Stimulated activated CD8-positive, alpha-beta memory T cell treated with anti-CD3 and anti-CD28 coated beads, Interleukin-12 subunit alpha, Interleukin-12 subunit beta, amount 100 ng/mL, for 4 hours (primary cell): ENCODE measurements at regions not wholly inside any gene's neighbourhood (a gene's known extent, or its start where the extent isn't known, plus 50 kb on each side); places are given as distances from the start of the nearest gene placed in this dataset.

Experiments
- DNase-seq: peaks from one replicate; pipeline ENCODE4 v3.0.0-alpha.2; 2020; ENCODE audit warnings: low read depth

GRCh38 chr7:98679741-98680140 is 62.7 kb downstream of the NPTX2 start:
- no peak for DNase-seq

DNA sequence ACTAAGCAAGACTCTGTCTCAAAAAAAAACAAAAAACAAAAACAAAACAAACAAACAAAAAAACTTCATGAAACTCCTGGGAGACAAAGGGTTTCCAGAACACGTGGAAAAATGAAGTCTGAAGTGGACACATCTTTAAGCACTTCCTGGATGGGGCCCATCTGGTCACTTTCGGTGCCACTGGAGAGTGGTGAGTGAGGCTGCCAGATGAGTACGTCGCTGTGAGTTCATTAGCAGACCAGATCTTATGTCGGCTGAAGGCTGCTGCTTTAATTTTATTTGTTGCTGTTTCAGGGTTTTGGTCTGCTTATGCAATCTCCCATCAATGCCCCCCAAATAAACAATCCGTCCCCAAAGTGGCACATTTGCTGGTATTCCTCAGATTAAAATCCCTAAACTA is 64.4 kb downstream of the NPTX2 start:
- DNase-seq = no peak

GRCh38 chr7:98681951-98682350 is 64.9 kb downstream of the NPTX2 start:
- DNase-seq = no peak

DNA sequence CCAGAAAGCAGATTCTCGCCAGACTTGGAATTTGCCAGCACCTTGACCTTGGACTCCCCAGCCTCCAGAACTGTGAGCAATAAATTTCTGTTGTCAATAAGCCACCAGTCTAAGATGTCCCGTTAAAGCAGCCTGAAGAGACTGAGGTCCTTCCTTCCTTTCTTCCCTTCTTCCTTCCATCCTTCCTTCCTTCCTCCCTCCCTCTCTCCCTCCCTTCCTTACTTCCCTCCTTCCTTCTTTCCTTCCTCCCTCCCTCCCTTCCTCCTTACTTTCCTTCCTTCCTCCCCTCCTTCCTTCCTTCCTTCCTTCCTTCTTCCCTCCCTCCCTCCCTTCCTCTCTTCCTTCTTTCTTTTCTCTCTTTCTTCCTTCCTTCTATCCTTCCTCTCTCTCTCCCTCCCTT is 66.4 kb downstream of the NPTX2 start:
- DNase-seq = no peak

- DNase-seq = no peak
These were observed 68.5 kb downstream of the NPTX2 start for GRCh38 chr7:98685541-98685940.

GRCh38 chr7:98686466-98687080 is 69.5 kb downstream of the NPTX2 start:
- no peak for DNase-seq

GRCh38 chr7:98687111-98687751 is 70.1 kb downstream of the NPTX2 start:
- no peak for DNase-seq

- DNase-seq = no peak
These were observed 74.5 kb downstream of the NPTX2 start for GRCh38 chr7:98691619-98692018.

- no peak for DNase-seq
These were observed 80.0 kb downstream of the NPTX2 start for GRCh38 chr7:98697083-98697482.

DNA sequence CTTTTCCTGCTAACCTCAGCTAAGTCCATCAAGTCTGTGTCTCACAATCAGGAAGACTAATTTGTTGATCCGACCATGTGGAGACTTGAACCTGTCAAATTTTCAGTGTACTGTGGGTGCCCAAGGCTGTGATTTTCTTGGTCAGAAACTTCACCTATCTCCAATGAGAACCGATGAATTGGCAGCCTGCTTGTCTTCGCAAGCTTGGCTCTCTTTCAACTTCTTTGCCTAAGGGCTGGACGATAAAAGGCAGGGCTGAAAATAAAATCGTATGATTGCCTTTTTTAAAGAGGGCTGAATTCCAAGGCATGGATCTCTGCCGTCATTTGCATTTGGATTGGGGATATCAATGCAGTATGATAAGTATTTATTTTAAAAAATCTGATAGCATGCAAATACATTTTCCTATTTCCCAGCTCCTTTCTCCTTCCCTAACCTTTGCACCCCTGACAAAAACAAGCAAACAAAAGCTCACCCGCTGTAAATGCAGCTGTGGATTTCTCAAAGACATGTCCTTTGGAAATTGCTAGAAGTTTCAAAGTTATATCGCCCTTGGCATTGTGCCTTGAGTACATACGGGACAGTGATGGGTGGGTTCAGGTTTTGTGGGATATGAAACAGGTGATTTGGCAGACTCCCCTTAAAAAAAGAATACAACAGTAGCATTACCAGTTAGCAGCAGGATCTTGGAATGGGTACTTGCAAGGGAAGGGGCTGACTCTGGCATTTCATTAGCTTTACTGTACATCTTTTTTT is 80.6 kb downstream of the NPTX2 start:
- DNase-seq = no peak

DNA sequence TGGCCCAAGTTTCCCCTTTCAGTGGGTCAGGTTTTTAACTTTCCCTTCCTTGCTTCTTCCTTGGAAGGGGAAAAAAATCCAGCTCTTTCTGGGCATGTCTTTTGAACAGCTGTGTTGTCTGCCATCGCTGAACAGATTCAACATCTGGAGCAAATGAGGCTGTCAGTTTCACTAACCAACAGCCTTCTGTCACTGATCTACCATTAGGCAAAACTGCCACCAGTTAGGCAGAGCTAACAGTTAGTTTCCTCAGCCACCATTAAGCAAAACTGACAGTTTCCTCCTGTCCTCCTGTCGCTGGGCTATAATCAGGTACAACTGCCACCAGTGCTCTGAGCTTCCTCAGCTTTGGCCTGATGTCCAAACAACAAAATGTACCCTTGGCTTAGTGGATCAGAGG is 81.9 kb downstream of the NPTX2 start:
- DNase-seq = no peak

- no peak for DNase-seq
These were observed 83.4 kb downstream of the NPTX2 start for GRCh38 chr7:98700533-98700932.

DNA sequence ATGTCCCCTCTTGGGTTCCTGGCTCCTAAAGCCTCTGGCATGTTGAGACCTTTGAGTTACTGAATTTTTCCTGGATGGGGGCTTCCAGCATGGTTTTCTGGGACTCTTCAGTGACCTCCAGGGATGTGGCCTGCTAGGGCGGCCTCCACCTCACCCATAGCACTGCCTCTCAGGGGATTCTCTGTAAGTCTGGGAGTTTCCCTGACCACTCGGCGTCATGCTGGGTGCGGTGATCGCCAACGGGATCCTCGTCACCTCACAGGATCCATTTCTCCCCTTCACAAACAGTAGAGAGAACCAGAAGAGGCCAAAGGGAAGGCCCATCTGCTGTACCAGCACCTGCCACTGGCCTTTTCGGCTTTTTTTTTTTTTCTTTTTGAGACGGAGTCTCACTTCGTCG is 84.3 kb downstream of the NPTX2 start:
- no peak for DNase-seq

DNA sequence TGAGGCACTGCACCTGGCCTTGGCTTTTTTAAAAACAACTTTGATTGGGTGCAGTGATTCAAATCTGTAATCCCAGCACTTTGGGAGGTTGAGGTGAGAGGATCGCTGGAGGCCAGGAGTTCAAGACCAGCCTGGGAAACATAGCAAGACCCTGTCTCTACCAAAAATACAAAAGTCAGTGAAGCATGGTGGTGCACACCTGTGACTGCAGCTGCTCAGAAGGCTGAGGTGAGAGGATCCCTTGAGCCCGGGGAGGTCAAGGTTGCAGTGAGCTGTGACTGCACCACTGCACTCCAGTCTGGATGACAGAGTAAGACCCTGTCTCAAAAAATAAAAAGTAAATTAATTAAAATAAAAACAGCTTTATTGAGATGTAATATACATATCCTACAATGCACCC is 84.9 kb downstream of the NPTX2 start:
- no peak for DNase-seq

DNA sequence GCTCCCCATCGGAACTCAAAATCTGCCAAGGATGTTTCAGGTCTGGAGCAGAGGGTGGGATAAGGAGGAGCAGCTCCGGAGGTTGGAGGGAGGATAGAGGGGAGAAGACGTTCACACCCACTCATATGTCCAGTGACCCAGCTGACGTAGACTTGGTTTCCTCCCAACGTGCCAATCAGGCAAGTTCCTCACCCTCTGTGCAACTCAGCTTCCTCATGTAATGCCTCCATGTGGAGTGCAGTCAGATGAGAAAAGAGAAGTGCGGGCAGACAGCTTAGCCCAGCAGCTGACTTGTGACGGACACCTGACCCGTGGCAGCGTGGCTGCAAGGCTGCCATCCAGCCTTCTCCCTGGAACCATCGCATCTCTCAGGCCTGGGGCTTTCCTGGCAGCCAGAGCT is 86.8 kb downstream of the NPTX2 start:
- DNase-seq = no peak

GRCh38 chr7:98705626-98706025 is 88.5 kb downstream of the NPTX2 start:
- no peak for DNase-seq

GRCh38 chr7:98707076-98707475 is 90.0 kb downstream of the NPTX2 start:
- DNase-seq = no peak

DNA sequence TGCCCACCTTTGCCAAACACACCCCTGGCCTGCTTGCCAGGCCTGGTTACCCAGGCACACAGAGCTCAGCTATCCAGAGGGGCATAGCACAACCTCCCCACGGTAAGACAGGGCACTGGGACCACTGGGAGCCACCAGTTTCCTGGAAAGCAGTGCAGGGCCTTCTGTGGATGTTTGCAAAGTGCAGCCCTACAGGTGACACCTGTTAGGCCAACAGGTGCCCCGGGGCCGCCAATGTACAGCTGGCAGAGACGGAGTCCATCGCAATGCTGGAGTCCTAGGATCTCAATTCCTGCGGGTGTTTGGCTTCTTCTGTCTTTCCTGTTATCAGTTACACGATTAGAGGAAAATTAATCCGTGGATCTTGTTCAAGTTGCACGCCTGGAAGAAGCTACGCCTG is 94.9 kb downstream of the NPTX2 start:
- no peak for DNase-seq

DNA sequence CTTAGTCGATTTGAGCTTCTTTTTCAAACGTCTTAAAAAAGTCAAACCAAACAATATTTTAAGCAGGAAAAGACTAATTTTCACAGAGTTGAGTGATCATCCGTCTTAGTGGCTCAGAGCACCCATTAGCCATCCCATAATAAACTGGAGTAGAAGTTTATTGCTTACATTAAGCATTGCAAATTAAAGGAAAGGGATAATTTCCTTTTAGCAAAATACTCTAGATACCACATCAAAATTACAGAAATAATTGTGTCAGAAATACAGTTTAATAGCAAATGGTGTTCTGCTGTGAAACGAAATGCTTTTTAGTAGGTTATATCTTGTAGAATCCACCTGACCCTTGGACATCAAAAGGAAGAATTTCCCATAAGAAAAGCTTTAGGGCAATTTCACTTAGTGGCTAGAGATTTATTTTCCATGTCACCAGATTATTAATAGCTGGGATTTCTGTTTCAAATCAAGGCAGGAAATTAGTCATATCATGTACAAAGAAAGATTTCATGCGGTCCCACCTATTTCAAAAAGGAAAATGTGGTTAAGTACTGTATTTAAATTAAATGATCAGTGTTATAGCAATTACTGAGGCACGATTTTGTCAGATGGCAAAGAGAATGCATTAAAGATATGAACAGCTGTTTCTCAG is 96.2 kb downstream of the NPTX2 start:
- DNase-seq = no peak

DNA sequence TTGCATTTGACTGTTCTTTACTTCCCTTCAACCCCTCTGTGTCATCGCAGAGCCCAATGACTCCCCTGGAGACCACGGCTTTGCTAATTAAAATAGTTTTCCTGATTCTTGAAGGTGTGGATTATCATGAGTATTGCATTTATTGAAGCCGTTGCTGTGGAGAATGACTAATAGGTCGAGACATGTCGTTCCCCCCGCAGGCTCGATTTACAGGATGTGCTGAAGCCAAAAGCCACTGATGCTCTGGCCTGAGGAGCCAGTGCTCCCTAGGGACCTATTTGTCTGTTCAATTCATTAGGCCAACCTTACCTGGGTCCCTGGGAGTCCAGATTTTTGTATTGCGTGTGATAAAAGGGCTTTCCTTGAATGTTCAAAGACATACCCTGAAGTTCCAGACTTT is 102.3 kb downstream of the NPTX2 start:
- DNase-seq = no peak

DNA sequence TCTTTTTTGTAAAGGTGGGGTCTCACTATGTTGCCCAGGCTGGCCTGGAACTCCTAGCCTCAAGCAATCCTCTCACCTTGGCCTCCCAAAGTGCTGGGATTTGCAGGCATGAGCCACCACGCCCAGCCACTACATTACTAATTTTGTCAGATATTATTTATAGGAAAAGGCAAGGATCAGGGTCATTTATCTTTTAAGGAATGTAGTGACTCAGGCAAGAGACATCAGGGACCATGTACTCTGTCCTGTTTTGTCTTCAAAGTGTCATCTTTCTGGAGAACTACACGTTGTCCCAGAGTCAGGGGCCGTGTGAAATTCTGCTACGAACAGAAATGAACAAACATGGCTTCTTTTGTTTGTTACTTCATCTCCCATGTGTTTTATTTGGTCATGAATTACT is 105.3 kb downstream of the NPTX2 start:
- DNase-seq = no peak

GRCh38 chr7:98724591-98724990 is 107.5 kb downstream of the NPTX2 start:
- no peak for DNase-seq

DNA sequence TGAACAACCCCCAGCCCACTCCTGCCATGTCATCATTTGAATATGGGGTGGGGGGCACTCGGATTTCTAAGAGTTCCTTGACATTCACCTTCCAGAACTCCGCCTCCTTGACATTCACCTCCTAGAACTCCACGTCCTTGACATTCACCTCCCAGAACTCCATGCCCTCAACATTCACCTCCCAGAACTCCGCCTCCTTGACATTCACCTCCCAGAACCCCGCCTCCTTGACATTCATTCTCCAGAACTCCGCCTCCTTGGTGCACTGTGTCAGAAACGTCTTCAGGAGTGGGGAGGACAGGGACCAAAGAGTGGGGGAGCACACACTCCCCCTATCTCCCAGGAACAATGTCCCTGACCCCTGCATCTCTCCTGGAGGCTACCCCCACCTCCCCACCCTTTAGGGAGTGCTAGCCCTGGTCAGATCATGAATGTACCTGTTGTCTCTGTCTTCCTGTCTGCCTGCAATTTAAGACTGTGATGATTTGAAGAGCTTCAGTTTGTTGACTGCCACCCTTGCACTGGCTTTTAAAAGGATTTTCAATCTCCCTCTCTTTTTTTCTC is 110.1 kb downstream of the NPTX2 start:
- no peak for DNase-seq
